K562 (cell line): ENCODE measurements at regions not wholly inside any gene's neighbourhood (a gene's known extent, or its start where the extent isn't known, plus 50 kb on each side); places are given as distances from the start of the nearest gene placed in this dataset.

Experiments
- EP300 ChIP-seq: IDR thresholded peaks from 2 replicates; pipeline ENCODE4 v1.6.1; 2012; ENCODE audit warnings: low read length, improper control_type of control experiment
- EZH2 ChIP-seq: IDR thresholded peaks from 2 replicates; pipeline ENCODE4 v1.6.1; 2012; ENCODE audit warnings: low read depth, mild to moderate bottlenecking, inconsistent platforms, low read length, borderline replicate concordance
- HDAC6 ChIP-seq: IDR thresholded peaks from 2 replicates; pipeline ENCODE4 v1.6.1; 2012; ENCODE audit warnings: low read depth, mild to moderate bottlenecking, control low read depth, inconsistent platforms, low read length, moderate library complexity
- HMG20A ChIP-seq: fragments of 450-650 bp; formaldehyde crosslinking; conservative IDR thresholded peaks from 2 replicates; pipeline ENCODE4 v1.4.0; 2020; ENCODE audit warnings: mild to moderate bottlenecking, mixed read lengths
- JUNB ChIP-seq: fragments of 450-650 bp; formaldehyde crosslinking; conservative IDR thresholded peaks from 2 replicates; pipeline ENCODE4 v1.4.0; 2020; ENCODE audit warnings: mild to moderate bottlenecking
- POLR2A ChIP-seq: fragments of 450-650 bp; conservative IDR thresholded peaks from 2 replicates; pipeline ENCODE4 v1.6.1; 2016
- SRSF1 ChIP-seq: fragments of 200-400 bp; formaldehyde crosslinking; IDR thresholded peaks from 2 replicates; pipeline ENCODE4 v1.6.1; 2017; ENCODE audit warnings: mild to moderate bottlenecking, low read depth, low read length, moderate library complexity
- STAG1 ChIP-seq: sonication (generic); formaldehyde crosslinking; IDR thresholded peaks from 2 replicates; pipeline ENCODE4 v1.5.0; 2020; ENCODE audit warnings: missing genetic modification reagents, borderline replicate concordance
- ZBTB8A ChIP-seq: fragments of 450-650 bp; IDR thresholded peaks from 2 replicates; pipeline ENCODE4 v1.6.1; 2018; ENCODE audit warnings: mild to moderate bottlenecking, moderate library complexity; ENCODE audit not compliant: partially characterized antibody
- ZKSCAN8 ChIP-seq: fragments of 200-800 bp; sonication (Bioruptor generic); IDR thresholded peaks from 2 replicates; pipeline ENCODE4 v1.6.1; 2016; ENCODE audit warnings: missing genetic modification characterization, missing compliant biosample characterization
- ZNF184 ChIP-seq: sonication (generic); formaldehyde crosslinking; IDR thresholded peaks from 2 replicates; pipeline ENCODE4 v1.5.0; 2020; ENCODE audit warnings: missing genetic modification reagents
- ZNF324 ChIP-seq: fragments of 250-450 bp; sonication (Bioruptor Pico); IDR thresholded peaks from 2 replicates; pipeline ENCODE4 v1.4.0; 2020; ENCODE audit warnings: mild to moderate bottlenecking
- TF ChIP-seq, protein P1 (sequence below), 3 experiments: IDR thresholded peaks in 2 of 3; conservative IDR thresholded peaks in 1 of 3; 2 replicates each; pipeline ENCODE4 v1.5.1; 2011 to 2012; ENCODE audit warnings: low read length in 3 of 3, mild to moderate bottlenecking in 3 of 3, control low read depth in 2 of 3, improper control_type of control experiment in 1 of 3, inconsistent platforms in 1 of 3, low read depth in 1 of 3, mixed read lengths in 1 of 3, moderate library complexity in 1 of 3; ENCODE audit not compliant: insufficient read depth in 2 of 3
- TF ChIP-seq, protein P2 (sequence below): sonication (generic); formaldehyde crosslinking; IDR thresholded peaks from 2 replicates; pipeline ENCODE4 v1.8.1; 2022; ENCODE audit warnings: missing genetic modification reagents

DNA sequence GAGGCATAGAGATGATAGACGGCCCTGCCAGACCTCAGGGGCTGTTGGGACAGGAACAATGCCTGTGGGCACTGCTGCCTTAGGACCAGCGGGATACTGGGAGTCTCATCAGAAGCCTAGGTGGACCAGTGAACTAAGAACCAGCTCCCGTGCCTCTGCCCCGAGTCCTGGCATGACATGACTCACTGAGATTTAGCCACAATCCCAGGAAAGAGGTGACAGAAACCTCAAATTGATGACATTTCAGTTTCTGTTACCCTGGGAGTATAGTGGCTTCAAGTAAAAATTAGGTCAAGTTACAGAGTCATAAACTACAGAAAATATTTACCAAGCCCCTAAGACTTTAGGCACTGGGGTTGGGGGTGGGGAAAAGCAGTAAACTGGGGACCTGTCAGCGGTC, 74.6 kb upstream of the GADD45A start:
- TF ChIP-seq ZNF184 (CRISPR knock-in tag), result no peak
- no peak for TF ChIP-seq POLR2A
- TF ChIP-seq HDAC6, result no peak
- TF ChIP-seq, protein P1, sequence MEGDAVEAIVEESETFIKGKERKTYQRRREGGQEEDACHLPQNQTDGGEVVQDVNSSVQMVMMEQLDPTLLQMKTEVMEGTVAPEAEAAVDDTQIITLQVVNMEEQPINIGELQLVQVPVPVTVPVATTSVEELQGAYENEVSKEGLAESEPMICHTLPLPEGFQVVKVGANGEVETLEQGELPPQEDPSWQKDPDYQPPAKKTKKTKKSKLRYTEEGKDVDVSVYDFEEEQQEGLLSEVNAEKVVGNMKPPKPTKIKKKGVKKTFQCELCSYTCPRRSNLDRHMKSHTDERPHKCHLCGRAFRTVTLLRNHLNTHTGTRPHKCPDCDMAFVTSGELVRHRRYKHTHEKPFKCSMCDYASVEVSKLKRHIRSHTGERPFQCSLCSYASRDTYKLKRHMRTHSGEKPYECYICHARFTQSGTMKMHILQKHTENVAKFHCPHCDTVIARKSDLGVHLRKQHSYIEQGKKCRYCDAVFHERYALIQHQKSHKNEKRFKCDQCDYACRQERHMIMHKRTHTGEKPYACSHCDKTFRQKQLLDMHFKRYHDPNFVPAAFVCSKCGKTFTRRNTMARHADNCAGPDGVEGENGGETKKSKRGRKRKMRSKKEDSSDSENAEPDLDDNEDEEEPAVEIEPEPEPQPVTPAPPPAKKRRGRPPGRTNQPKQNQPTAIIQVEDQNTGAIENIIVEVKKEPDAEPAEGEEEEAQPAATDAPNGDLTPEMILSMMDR (IDR thresholded peaks at IDR 0.05 in 2 of 3, conservative IDR thresholded peaks at IDR 0.05 in 1 of 3; ENCODE audit: insufficient read depth in 2 of 3, low read depth in 1 of 3, low read length in 3 of 3), result no peak
- no peak for TF ChIP-seq HMG20A (CRISPR knock-in tag)
- TF ChIP-seq ZNF324 (CRISPR knock-in tag), result no peak
- no peak for TF ChIP-seq ZKSCAN8 (CRISPR knock-in tag)
- no peak for TF ChIP-seq JUNB
- TF ChIP-seq EP300, result no peak
- no peak for TF ChIP-seq EZH2
- TF ChIP-seq, protein P2, sequence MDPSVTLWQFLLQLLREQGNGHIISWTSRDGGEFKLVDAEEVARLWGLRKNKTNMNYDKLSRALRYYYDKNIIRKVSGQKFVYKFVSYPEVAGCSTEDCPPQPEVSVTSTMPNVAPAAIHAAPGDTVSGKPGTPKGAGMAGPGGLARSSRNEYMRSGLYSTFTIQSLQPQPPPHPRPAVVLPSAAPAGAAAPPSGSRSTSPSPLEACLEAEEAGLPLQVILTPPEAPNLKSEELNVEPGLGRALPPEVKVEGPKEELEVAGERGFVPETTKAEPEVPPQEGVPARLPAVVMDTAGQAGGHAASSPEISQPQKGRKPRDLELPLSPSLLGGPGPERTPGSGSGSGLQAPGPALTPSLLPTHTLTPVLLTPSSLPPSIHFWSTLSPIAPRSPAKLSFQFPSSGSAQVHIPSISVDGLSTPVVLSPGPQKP (CRISPR knock-in tag), result no peak
- no peak for TF ChIP-seq SRSF1
- no peak for TF ChIP-seq STAG1 (CRISPR knock-in tag)
- TF ChIP-seq ZBTB8A, result no peak
